ENCODE measurements at regions not wholly inside any gene's neighbourhood (a gene's known extent, or its start where the extent isn't known, plus 50 kb on each side); places are given as distances from the start of the nearest gene placed in this dataset.
"Not testable (repeated sequence)": the region's sequence is repeated elsewhere in the genome, so short reads cannot be mapped to it uniquely, and the experiment has no call there.

DNA sequence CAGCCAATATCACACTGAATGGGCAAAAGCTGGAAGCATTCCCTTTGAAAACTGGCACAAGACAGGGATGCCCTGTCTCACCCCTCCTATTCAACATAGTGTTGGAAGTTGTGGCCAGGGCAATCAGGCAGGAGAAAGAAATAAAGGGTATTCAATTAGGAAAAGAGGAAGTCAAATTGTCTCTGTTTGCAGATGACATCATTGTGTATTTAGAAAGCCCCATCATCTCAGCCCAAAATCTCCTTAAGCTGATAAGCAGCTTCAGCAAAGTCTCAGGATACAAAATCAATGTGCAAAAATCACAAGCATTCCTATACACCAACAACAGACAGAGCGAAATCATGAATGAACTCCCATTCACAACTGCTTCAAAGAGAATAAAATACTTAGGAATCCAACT, 223.2 kb downstream of the MEX3B start:
- DNase-seq, CTCF ChIA-PET, H3K36me3 Mint-ChIP-seq, H3K27me3 Mint-ChIP-seq, H3K27ac Mint-ChIP-seq, H3K4me1 Mint-ChIP-seq, H3K4me3 Mint-ChIP-seq, H3K9me3 Mint-ChIP-seq: not testable (repeated sequence)

DNA sequence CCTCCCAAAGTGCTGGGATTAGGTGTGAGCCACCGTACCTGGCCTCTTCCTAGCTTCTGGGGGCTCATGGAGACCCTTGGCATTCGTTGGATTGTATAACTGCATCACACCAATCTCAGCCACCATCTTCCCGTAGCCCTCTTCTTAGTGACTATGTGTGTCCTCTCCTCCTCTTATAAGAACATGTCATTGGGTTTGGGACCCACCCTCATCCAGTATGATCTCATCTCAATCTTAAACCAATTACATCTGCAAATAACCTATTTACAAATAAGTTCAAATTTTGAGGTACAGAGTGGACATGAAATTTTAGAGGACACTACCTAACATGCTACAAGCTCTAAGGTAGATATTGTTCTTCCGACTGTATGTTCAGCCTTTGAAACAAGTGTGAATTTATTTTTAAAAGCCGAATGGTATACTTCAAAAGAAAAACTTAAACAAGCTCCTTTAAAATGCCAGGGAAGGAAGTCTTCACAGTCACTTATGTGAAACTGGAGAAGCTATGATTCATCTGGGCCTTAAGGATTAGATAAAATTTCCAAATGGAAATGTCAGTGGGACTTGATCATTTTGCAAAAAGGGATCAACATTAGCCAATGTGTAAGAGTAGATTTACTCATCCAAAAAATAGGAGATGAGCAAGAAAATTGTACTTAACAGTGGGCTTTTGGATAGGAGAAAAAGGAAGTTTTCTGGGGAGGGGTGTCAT, 225.7 kb downstream of the MEX3B start:
- Mint-ChIP-seq H3K4me1 (no peaks in the 10 kb centered on the region), H3K9me3 (no peaks in the 10 kb centered on the region), H3K27ac (no peak overlapping the region), H3K36me3 (no peaks in the 10 kb centered on the region), H3K4me3 (no peak overlapping the region), H3K27me3 (peaks cover under 1% of the 10 kb centered on the region)
- CTCF ChIA-PET: no interaction called here
- DNase-seq: no peak

DNA sequence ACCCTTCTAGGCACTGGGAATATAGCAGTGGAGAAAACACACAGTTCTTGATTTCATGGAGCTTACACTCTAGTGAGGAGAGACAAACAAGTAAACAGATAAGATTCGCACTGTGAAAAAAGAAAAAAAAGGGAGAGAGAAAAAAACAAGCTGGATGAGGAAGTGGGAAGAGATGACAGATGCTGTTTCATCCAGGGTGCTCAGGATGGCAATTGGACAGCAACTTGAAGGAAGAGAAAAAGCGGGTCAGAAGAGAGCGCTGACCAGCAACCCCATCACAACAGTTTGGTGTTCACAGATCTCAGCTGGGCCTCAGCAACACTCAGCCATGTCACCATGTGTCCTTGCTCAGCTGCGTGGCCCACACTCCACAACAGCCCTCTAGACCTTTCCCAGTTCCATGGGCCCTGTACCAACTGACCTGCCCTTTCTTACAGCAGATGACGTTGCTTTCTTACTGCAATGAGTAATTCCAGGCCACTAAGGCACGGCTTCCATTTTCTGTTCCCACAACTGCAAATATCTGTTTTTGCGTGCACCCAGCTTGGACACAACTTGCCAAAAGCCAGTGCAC, 230.8 kb downstream of the MEX3B start:
- CTCF ChIA-PET: no interaction called here
- Mint-ChIP-seq H3K27ac (no peak overlapping the region), H3K4me3 (no peak overlapping the region), H3K9me3 (no peaks in the 10 kb centered on the region), H3K36me3 (no peaks in the 10 kb centered on the region), H3K27me3 (peaks cover 6% of the 10 kb centered on the region), H3K4me1 (no peaks in the 10 kb centered on the region)
- DNase-seq: no peak

- Mint-ChIP-seq H3K27ac (no peak overlapping the region), H3K9me3 (no peaks in the 10 kb centered on the region), H3K27me3 (peaks cover 6% of the 10 kb centered on the region), H3K4me1 (no peaks in the 10 kb centered on the region), H3K4me3 (no peak overlapping the region), H3K36me3 (no peaks in the 10 kb centered on the region)
- no peak for DNase-seq
- CTCF ChIA-PET: no interaction called here
Observed at GRCh38 chr15:81813215-81813614, 232.6 kb downstream of the MEX3B start.

DNA sequence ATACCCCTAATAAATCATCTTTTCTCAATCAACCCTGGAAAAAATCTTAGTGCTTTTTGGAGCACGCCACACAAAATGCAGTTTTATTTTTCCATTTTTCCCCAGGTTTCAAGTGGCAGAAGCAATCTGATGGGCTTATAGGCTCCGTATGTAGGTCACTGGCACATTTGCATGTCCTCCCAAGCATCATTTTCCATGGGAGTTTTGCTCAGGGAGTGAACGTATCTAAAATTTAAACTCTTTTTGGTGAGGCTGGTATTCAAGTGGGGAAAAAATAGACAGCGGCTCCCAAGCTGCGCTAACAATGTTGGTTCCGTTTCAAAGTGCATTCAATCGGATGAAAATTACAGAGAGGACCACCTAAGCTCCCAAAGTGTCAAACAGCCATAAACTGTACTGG, 233.4 kb downstream of the MEX3B start:
- Mint-ChIP-seq H3K36me3 (no peaks in the 10 kb centered on the region), H3K4me3 (no peak overlapping the region), H3K27ac (no peak overlapping the region), H3K9me3 (no peaks in the 10 kb centered on the region), H3K4me1 (no peaks in the 10 kb centered on the region), H3K27me3 (peaks cover 6% of the 10 kb centered on the region)
- no peak for DNase-seq
- CTCF ChIA-PET: no interaction called here

- Mint-ChIP-seq H3K36me3 (no peaks in the 10 kb centered on the region), H3K27ac (no peak overlapping the region), H3K4me1 (no peaks in the 10 kb centered on the region), H3K4me3 (no peak overlapping the region), H3K27me3 (peaks cover 6% of the 10 kb centered on the region), H3K9me3 (no peaks in the 10 kb centered on the region)
- CTCF ChIA-PET: no interaction called here
- no peak for DNase-seq
Observed at GRCh38 chr15:81811736-81812135, 234.1 kb downstream of the MEX3B start.

DNA sequence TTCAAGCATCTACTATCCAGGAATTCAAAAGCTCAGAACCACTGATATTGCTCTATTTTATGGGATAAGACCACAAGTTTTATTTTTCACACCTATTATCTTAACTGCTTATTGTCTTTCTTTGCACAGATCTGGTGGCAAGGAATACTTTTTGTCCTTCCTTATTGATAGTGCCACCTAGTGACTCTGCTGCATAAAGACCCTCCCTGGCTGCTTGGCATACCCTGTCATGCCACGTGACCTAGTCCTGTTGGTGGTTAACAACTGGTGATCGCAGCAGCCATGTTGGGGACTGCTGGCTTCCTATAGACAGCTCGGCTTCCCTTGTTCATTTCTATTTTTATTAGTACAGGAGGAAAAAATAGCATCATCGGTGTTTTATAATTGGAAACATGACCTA, 236.3 kb downstream of the MEX3B start:
- Mint-ChIP-seq H3K27me3 (no peaks in the 10 kb centered on the region), H3K27ac (no peak overlapping the region), H3K4me1 (no peaks in the 10 kb centered on the region), H3K4me3 (no peak overlapping the region), H3K9me3 (no peaks in the 10 kb centered on the region), H3K36me3 (no peaks in the 10 kb centered on the region)
- no peak for DNase-seq
- CTCF ChIA-PET: no interaction called here

- DNase-seq: no peak
- CTCF ChIA-PET: no interaction called here
- Mint-ChIP-seq H3K9me3 (no peaks in the 10 kb centered on the region), H3K36me3 (no peaks in the 10 kb centered on the region), H3K4me3 (no peak overlapping the region), H3K27ac (no peak overlapping the region), H3K4me1 (no peaks in the 10 kb centered on the region), H3K27me3 (no peaks in the 10 kb centered on the region)
Observed at GRCh38 chr15:81807806-81808205, 238.0 kb downstream of the MEX3B start.

GRCh38 chr15:81807186-81807585, 238.6 kb downstream of the MEX3B start:
- CTCF ChIA-PET: no interaction called here
- H3K27ac Mint-ChIP-seq: no peak overlapping the region
- no peaks in the 10 kb centered on the region for H3K4me1 Mint-ChIP-seq
- no peaks in the 10 kb centered on the region for H3K27me3 Mint-ChIP-seq
- no peak for DNase-seq
- H3K36me3 Mint-ChIP-seq: no peaks in the 10 kb centered on the region
- no peaks in the 10 kb centered on the region for H3K9me3 Mint-ChIP-seq
- no peak overlapping the region for H3K4me3 Mint-ChIP-seq

- CTCF ChIA-PET: no interaction called here
- no peaks in the 10 kb centered on the region for H3K4me1 Mint-ChIP-seq
- no peaks in the 10 kb centered on the region for H3K27me3 Mint-ChIP-seq
- H3K9me3 Mint-ChIP-seq: no peaks in the 10 kb centered on the region
- no peak overlapping the region for H3K4me3 Mint-ChIP-seq
- H3K27ac Mint-ChIP-seq: no peak overlapping the region
- DNase-seq: no peak
- H3K36me3 Mint-ChIP-seq: no peaks in the 10 kb centered on the region
Observed at GRCh38 chr15:81795899-81796298, 249.9 kb downstream of the MEX3B start.

- H3K36me3 Mint-ChIP-seq: no peaks in the 10 kb centered on the region
- no peak for DNase-seq
- no peaks in the 10 kb centered on the region for H3K9me3 Mint-ChIP-seq
- H3K4me3 Mint-ChIP-seq: no peak overlapping the region
- no peak overlapping the region for H3K27ac Mint-ChIP-seq
- no peaks in the 10 kb centered on the region for H3K4me1 Mint-ChIP-seq
- CTCF ChIA-PET: no interaction called here
- H3K27me3 Mint-ChIP-seq: no peaks in the 10 kb centered on the region
Observed at GRCh38 chr15:81792646-81793045, 253.2 kb downstream of the MEX3B start.

GRCh38 chr15:81791322-81791721, 254.5 kb downstream of the MEX3B start:
- DNase-seq, H3K9me3 Mint-ChIP-seq, H3K4me3 Mint-ChIP-seq, H3K36me3 Mint-ChIP-seq, H3K4me1 Mint-ChIP-seq, CTCF ChIA-PET, H3K27me3 Mint-ChIP-seq, H3K27ac Mint-ChIP-seq: not testable (repeated sequence)

- no peaks in the 10 kb centered on the region for H3K4me1 Mint-ChIP-seq
- no peaks in the 10 kb centered on the region for H3K9me3 Mint-ChIP-seq
- H3K36me3 Mint-ChIP-seq: no peaks in the 10 kb centered on the region
- DNase-seq: no peak
- no peaks in the 10 kb centered on the region for H3K27me3 Mint-ChIP-seq
- H3K27ac Mint-ChIP-seq: no peak overlapping the region
- CTCF ChIA-PET: no interaction called here
- no peak overlapping the region for H3K4me3 Mint-ChIP-seq
Observed at GRCh38 chr15:81789403-81789802, 256.4 kb downstream of the MEX3B start.

- Mint-ChIP-seq H3K4me1 (no peaks in the 10 kb centered on the region), H3K4me3 (no peak overlapping the region), H3K36me3 (no peaks in the 10 kb centered on the region), H3K27ac (no peak overlapping the region), H3K27me3 (no peaks in the 10 kb centered on the region), H3K9me3 (no peaks in the 10 kb centered on the region)
- CTCF ChIA-PET: no interaction called here
- DNase-seq: no peak
Observed at GRCh38 chr15:81786776-81787175, 259.0 kb downstream of the MEX3B start.

GRCh38 chr15:81785679-81786078, 260.1 kb downstream of the MEX3B start:
- no peaks in the 10 kb centered on the region for H3K9me3 Mint-ChIP-seq
- no peak for DNase-seq
- no peaks in the 10 kb centered on the region for H3K4me1 Mint-ChIP-seq
- no peak overlapping the region for H3K4me3 Mint-ChIP-seq
- no peaks in the 10 kb centered on the region for H3K27me3 Mint-ChIP-seq
- H3K36me3 Mint-ChIP-seq: no peaks in the 10 kb centered on the region
- H3K27ac Mint-ChIP-seq: no peak overlapping the region
- CTCF ChIA-PET: no interaction called here

DNA sequence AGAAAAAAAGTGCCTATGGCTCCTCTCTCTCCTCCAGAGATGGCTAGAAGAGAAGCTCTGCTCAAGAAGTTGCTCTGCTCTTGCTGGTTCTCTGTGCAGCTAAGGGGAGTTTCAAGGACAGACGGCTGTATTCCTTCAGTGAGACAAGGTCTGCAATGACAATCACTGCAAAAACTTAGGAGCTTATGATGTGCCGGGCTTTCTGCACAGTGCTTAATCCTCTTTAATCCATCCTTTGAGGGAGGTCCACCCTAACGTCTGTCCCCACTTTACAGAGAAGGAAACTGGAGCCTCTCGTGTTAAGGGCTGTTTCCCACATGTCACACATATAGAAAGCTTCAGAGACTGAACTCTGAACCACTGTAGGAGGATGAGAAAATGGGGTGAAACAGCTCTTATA, 260.6 kb downstream of the MEX3B start:
- H3K9me3 Mint-ChIP-seq: no peaks in the 10 kb centered on the region
- no peaks in the 10 kb centered on the region for H3K36me3 Mint-ChIP-seq
- no peaks in the 10 kb centered on the region for H3K4me1 Mint-ChIP-seq
- no peak for DNase-seq
- H3K4me3 Mint-ChIP-seq: no peak overlapping the region
- CTCF ChIA-PET: no interaction called here
- H3K27ac Mint-ChIP-seq: no peak overlapping the region
- no peaks in the 10 kb centered on the region for H3K27me3 Mint-ChIP-seq

All from activated naive CD4-positive, alpha-beta T cell treated with anti-CD3 and anti-CD28 coated beads, Interleukin-2, amount 10 ng/mL, durations not matched to agents 7 days and 5 days (primary cell).